Thyroid gland (tissue), 4 donors: ENCODE measurements at regions not wholly inside any gene's neighbourhood (a gene's known extent, or its start where the extent isn't known, plus 50 kb on each side); places are given as distances from the start of the nearest gene placed in this dataset.
"Not testable (repeated sequence)": the region's sequence is repeated elsewhere in the genome, so short reads cannot be mapped to it uniquely, and the experiment has no call there.

Experiments used
- POLR2A ChIP-seq, 2 donors: fragments of 450-650 bp; IDR thresholded peaks; one replicate each; pipeline ENCODE4 v1.6.1; 2017; ENCODE audit warnings: antibody characterized with exemption in 2 of 2, mild to moderate bottlenecking in 2 of 2, moderate library complexity in 1 of 2
- TF ChIP-seq, protein P1 (sequence below), 6 experiments: fragments of 200-600 bp in 3 of 6; fragments of 450-650 bp in 3 of 6; sonication (generic) in 3 of 6; IDR thresholded peaks; one replicate each; pipeline ENCODE4 v1.5.1; 2016 to 2019; ENCODE audit warnings: antibody characterized with exemption in 6 of 6, mild to moderate bottlenecking in 2 of 6, inconsistent platforms in 1 of 6, moderate library complexity in 1 of 6

DNA sequence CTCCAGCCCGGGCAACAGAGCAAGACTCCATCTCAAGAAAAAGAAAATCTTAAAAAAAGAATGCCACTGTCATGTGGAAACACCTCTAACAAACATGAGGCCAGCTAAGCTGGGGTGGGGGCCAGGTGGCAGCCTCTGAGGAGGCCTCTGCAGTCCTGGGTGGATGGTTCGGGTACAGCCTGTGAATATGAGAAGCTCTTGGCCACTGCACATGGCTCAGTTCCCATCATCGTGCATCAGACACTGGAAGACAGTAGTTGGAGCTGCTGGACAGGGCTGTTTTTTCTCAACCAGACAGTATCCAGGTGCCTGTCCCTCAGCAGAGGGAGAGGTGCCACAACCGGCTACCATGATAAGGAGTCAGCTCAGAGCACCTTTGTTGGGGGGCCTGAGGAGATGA lies 67.9 kb upstream of the PLGLB2 start:
- TF ChIP-seq, protein P1, sequence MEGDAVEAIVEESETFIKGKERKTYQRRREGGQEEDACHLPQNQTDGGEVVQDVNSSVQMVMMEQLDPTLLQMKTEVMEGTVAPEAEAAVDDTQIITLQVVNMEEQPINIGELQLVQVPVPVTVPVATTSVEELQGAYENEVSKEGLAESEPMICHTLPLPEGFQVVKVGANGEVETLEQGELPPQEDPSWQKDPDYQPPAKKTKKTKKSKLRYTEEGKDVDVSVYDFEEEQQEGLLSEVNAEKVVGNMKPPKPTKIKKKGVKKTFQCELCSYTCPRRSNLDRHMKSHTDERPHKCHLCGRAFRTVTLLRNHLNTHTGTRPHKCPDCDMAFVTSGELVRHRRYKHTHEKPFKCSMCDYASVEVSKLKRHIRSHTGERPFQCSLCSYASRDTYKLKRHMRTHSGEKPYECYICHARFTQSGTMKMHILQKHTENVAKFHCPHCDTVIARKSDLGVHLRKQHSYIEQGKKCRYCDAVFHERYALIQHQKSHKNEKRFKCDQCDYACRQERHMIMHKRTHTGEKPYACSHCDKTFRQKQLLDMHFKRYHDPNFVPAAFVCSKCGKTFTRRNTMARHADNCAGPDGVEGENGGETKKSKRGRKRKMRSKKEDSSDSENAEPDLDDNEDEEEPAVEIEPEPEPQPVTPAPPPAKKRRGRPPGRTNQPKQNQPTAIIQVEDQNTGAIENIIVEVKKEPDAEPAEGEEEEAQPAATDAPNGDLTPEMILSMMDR (IDR thresholded peaks at IDR 0.05), result not testable (repeated sequence)
- TF ChIP-seq POLR2A (IDR thresholded peaks at IDR 0.05), result not testable (repeated sequence)
